ENCODE measurements at regions not wholly inside any gene's neighbourhood (a gene's known extent, or its start where the extent isn't known, plus 50 kb on each side); places are given as distances from the start of the nearest gene placed in this dataset.

DNA sequence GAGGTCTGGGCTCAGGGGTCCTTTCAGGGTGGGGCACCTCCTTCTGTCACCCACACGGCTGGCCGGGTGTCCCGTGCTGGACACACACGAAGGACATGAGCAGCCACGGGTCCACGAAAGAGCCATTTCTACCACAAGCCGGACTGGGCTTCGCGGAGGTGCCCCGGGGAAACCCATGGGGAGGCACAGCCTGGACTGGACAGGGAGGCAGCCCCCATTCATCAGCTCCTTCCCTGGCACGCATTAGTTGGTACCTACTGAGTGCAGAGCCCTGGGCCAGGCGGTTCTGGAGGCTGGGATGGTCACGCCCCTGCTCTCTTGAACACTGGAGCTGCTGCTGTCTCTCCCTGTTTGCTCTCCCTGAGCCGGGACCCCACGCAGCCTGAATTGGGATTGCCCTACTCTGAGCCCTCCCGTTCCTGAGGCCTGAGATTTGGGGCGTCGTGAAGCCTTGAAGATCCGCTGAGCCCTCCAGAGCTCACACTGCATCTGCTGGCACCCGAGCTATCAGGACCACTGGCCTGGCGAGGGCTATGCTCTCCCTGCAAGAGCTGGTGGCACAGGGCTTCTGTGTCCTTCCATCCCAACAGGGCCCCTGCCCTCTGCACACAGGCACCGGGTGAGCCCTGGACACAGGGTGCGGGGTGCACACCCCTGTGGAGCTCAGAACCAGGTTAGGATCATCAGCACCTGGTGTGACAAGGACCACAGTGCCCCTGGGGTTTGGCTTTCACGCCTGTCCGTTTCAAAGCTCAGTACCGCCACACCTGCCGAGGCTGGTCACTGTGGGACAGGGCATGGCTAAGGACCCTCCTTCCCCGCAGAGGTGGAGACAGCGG lies 84.6 kb downstream of the MYEOV start:
- CTCF ChIA-PET, result no interaction called here
- Histone ChIP-seq H3K9me3 (ENCODE audit: control insufficient read depth, insufficient read depth, low read length) (no peaks in the 10 kb centered on the region), H3K27me3 (ENCODE audit: control insufficient read depth, insufficient read depth, low read length) (no peaks in the 10 kb centered on the region), H2AK9ac (replicated peaks; ENCODE audit: low read depth, low read length, poor library complexity) (no peak overlapping the region), H2BK15ac (ENCODE audit: low read depth, low read length) (no peak overlapping the region), H2BK120ac (ENCODE audit: low read depth, low read length) (no peak overlapping the region), H3K9me1 (ENCODE audit: insufficient read depth, low read length) (no peaks in the 10 kb centered on the region), H3K36me3 (ENCODE audit: control insufficient read depth, insufficient read depth, low read length) (no peaks in the 10 kb centered on the region), H4K8ac (ENCODE audit: low read depth in 2 of 2, low read length in 2 of 2) (no peak overlapping the region), H3K18ac (ENCODE audit: low read depth, low read length) (no peak overlapping the region), H2AK5ac (ENCODE audit: low read depth, low read length) (0 out of 2 replicates have a peak overlapping the region, but pooled peaks have one; percentile 1), H4K5ac (ENCODE audit: low read depth, low read length) (no peak overlapping the region), H3K4ac (ENCODE audit: low read depth, low read length) (0 out of 2 replicates have a peak overlapping the region, but pooled peaks have one; percentile 16), H2AFZ (replicated peaks; ENCODE audit: low read length, poor library complexity) (peak overlapping the region; percentile 29), H2BK20ac (ENCODE audit: low read depth, low read length) (no peak overlapping the region), H3K14ac (replicated peaks; ENCODE audit: low read depth, low read length) (no peak overlapping the region; the same call in 1 of the 2 replicates), H3K4me2 (ENCODE audit: low read depth, low read length) (no peak overlapping the region), H3K79me1 (ENCODE audit: low read depth in 1 of 2, low read length in 2 of 2) (no peaks in the 10 kb centered on the region), H4K91ac (ENCODE audit: insufficient read depth, low read depth, low read length) (no peak overlapping the region), H3K27ac (ENCODE audit: insufficient read depth, low read length) (no peak overlapping the region), H3K4me3 (ENCODE audit: insufficient read depth, low read depth, low read length) (no peak overlapping the region), H3K4me1 (ENCODE audit: control insufficient read depth, insufficient read depth, low read length) (0 out of 2 replicates have a peak, but pooled peaks cover 2% of the 10 kb centered on the region), H3K23ac (ENCODE audit: low read depth, low read length) (no peak overlapping the region), H3K9ac (ENCODE audit: low read depth, low read length) (no peak overlapping the region), H2BK5ac (ENCODE audit: low read depth, low read length, poor library complexity, severe bottlenecking) (no peak overlapping the region), H4K20me1 (ENCODE audit: insufficient read depth, low read length) (no peaks in the 10 kb centered on the region), H3K56ac (ENCODE audit: extremely low read depth, insufficient read depth, low read length) (no peak overlapping the region)
- dilution Hi-C loops (cut with HindIII; ENCODE audit: low sequenced_read_pairs, unreplicated experiment), result no loop called here
- ATAC-seq (ENCODE audit: low read depth) (no peak), DNase-seq (no peak)
- POLR2A ChIA-PET (ENCODE audit: unreplicated experiment), result no interaction called here
- in situ Hi-C loops (cut with MboI; ENCODE audit: low sequenced_read_pairs), result no loop called here
- WGBS, 2 experiments (ENCODE audit: extremely low coverage in 2 of 2, insufficient read length in 1 of 2), result 92% methylated on average over 18 of the region's 29 CpGs; no CpG with 5 or more reads in 1 of the 2 experiments
- intact Hi-C loops (cut with micrococcal nuclease), result no loop called here
- no peak for TF ChIP-seq CHD1 (IDR thresholded peaks at IDR 0.05; ENCODE audit: low read depth, low read length)
- TF ChIP-seq ELK1 (IDR thresholded peaks at IDR 0.05; ENCODE audit: borderline replicate concordance, low read depth, low read length), result no peak
- TF ChIP-seq SMC3 (IDR thresholded peaks at IDR 0.05; ENCODE audit: low read depth, low read length), result no peak
- TF ChIP-seq RFX5 (IDR thresholded peaks at IDR 0.05; ENCODE audit: low read depth, low read length), result no peak
- TF ChIP-seq MAFK (IDR thresholded peaks at IDR 0.05; ENCODE audit: low read depth, low read length), result no peak
- TF ChIP-seq FOS (IDR thresholded peaks at IDR 0.05; ENCODE audit: low read depth, low read length), result no peak
- no peak for TF ChIP-seq NFE2L2 (IDR thresholded peaks at IDR 0.05; ENCODE audit: low read depth, low read length)
- TF ChIP-seq MXI1 (IDR thresholded peaks at IDR 0.05; ENCODE audit: borderline replicate concordance, low read depth, low read length), result no peak
- TF ChIP-seq BHLHE40 (IDR thresholded peaks at IDR 0.05; ENCODE audit: low read depth, low read length), result no peak
- no peak for TF ChIP-seq RAD21 (IDR thresholded peaks at IDR 0.05; ENCODE audit: low read length)
- TF ChIP-seq POLR2A (IDR thresholded peaks at IDR 0.05; ENCODE audit: low read depth, low read length), result no peak
- TF ChIP-seq CEBPB (IDR thresholded peaks at IDR 0.05; ENCODE audit: low read depth, low read length), result no peak
- TF ChIP-seq MAZ (IDR thresholded peaks at IDR 0.05; ENCODE audit: borderline replicate concordance, low read depth, low read length), result no peak
- no TSS peak for BruUV-seq (replicated peaks)

Measured in IMR-90 (cell line).